ENCODE measurements at regions not wholly inside any gene's neighbourhood (a gene's known extent, or its start where the extent isn't known, plus 50 kb on each side); places are given as distances from the start of the nearest gene placed in this dataset.

DNA sequence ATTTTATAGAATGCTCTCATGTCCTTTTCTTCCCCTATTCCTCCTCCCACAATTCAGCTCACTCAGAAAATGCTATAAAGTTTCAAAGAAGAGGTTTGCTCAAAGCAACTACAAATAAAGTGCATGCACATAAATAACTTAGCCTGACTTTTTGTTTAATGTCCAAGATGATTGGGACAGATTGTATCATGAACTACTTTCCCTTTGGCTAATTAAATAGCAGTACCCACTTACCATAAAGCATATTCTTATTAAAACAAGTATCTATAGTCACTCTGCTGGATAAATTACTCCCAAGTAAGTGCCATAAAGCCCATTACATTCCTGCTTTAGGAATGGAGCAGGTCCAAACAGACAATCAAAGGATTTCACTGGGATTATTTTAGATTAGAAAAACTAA lies 576.0 kb downstream of the LMO4 start:
- TF ChIP-seq, protein P1, sequence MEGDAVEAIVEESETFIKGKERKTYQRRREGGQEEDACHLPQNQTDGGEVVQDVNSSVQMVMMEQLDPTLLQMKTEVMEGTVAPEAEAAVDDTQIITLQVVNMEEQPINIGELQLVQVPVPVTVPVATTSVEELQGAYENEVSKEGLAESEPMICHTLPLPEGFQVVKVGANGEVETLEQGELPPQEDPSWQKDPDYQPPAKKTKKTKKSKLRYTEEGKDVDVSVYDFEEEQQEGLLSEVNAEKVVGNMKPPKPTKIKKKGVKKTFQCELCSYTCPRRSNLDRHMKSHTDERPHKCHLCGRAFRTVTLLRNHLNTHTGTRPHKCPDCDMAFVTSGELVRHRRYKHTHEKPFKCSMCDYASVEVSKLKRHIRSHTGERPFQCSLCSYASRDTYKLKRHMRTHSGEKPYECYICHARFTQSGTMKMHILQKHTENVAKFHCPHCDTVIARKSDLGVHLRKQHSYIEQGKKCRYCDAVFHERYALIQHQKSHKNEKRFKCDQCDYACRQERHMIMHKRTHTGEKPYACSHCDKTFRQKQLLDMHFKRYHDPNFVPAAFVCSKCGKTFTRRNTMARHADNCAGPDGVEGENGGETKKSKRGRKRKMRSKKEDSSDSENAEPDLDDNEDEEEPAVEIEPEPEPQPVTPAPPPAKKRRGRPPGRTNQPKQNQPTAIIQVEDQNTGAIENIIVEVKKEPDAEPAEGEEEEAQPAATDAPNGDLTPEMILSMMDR (IDR thresholded peaks at IDR 0.05; ENCODE audit: low read length) = no peak
- TF ChIP-seq EZH2 (optimal IDR thresholded peaks at IDR 0.05; ENCODE audit: low read depth, low read length) = no peak
